Naive thymus-derived CD8-positive, alpha-beta T cell (primary cell): ENCODE measurements at regions not wholly inside any gene's neighbourhood (a gene's known extent, or its start where the extent isn't known, plus 50 kb on each side); places are given as distances from the start of the nearest gene placed in this dataset.
A peak's percentile ranks its signal among the peaks of the same experiment; 100 is the strongest.

Experiments
- ATAC-seq, 2 donors: fragments of 150-1000 bp; cut with Tn5 transposase in 1 of 2; sonication (Bioruptor Pico), chemical (Tn5 transposase) in 1 of 2; 1 replicate in 1 of 2; 2 replicates in 1 of 2; pipeline ENCODE4 v1.10.0; 2021; ENCODE audit warnings: mild to moderate bottlenecking in 2 of 2, moderate library complexity in 2 of 2
- POLR2A ChIA-PET: fragments of 350-600 bp; sonication (Branson Sonifier 250); formaldehyde crosslinking; loops from one replicate; lab custom pipeline; 2021; ENCODE audit warnings: antibody characterized with exemption; lab: Charles Lee
- DNase-seq, 10 donors: peaks; one replicate each; pipeline versions ENCODE4 v3.0.0 to v3.0.0-alpha.2; 2020 to 2022
- H3K27ac Mint-ChIP-seq, 10 donors: one replicate each; pipeline ENCODE4 v1.8.0; 2020 to 2022; ENCODE audit warnings: mild to moderate bottlenecking in 10 of 10, mixed read lengths in 10 of 10, moderate library complexity in 4 of 10, inconsistent platforms in 1 of 10
- H3K27me3 Mint-ChIP-seq, 5 donors: one replicate each; pipeline ENCODE4 v1.8.0; 2021 to 2022; ENCODE audit warnings: mixed read lengths in 5 of 5
- H3K36me3 Mint-ChIP-seq, 3 donors: one replicate each; pipeline ENCODE4 v1.8.0; 2020 to 2022; ENCODE audit warnings: mixed read lengths in 3 of 3, mild to moderate bottlenecking in 2 of 3, inconsistent platforms in 1 of 3
- H3K4me1 Mint-ChIP-seq, 4 donors: one replicate each; pipeline ENCODE4 v1.8.0; 2021 to 2022; ENCODE audit warnings: mixed read lengths in 4 of 4
- H3K4me3 Mint-ChIP-seq, 10 donors: one replicate each; pipeline ENCODE4 v1.8.0; 2020 to 2022; ENCODE audit warnings: mild to moderate bottlenecking in 10 of 10, mixed read lengths in 10 of 10, moderate library complexity in 6 of 10, inconsistent platforms in 1 of 10
- H3K9me3 Mint-ChIP-seq, 9 donors: one replicate each; pipeline ENCODE4 v1.8.0; 2020 to 2022; ENCODE audit warnings: mixed read lengths in 9 of 9, mild to moderate bottlenecking in 3 of 9, inconsistent platforms in 1 of 9, moderate library complexity in 1 of 9

DNA sequence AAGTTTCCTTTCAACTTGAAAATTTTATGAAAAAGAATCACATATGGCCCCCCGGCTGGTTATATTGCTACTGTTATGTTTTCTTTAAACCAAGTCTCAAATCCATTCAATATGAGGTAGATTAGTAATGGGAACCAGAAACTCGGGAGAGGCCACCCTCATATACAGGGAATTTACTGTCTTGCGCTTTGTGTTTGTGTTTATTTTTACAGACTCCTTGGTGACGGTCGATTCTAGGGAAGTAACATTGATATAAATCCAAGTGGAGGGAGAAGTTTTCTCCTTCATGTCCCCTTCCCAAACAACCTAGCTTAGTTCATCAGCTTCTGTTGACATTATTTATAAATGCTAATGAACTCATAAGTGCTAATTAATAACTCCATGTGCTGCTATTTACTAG is 163.5 kb upstream of the LMO4 start:
- no peaks in the 10 kb centered on the region for H3K36me3 Mint-ChIP-seq
- H3K27me3 Mint-ChIP-seq, result peaks cover 4 to 22% (median 10%) of the 10 kb centered on the region in 5 donors
- ATAC-seq (no peak), DNase-seq (no peak)
- no peaks in the 10 kb centered on the region for H3K4me1 Mint-ChIP-seq
- H3K27ac Mint-ChIP-seq, result no peak overlapping the region
- POLR2A ChIA-PET, result no interaction called here
- H3K9me3 Mint-ChIP-seq, result no peaks in the 10 kb centered on the region
- no peak overlapping the region for H3K4me3 Mint-ChIP-seq

GRCh38 chr1:87167157-87167789 is 161.4 kb upstream of the LMO4 start:
- Mint-ChIP-seq H3K4me1 (no peaks in the 10 kb centered on the region), H3K27me3 (peaks cover 5 to 22% (median 11%) of the 10 kb centered on the region in 5 donors), H3K9me3 (no peaks in the 10 kb centered on the region), H3K36me3 (no peaks in the 10 kb centered on the region), H3K27ac (no peak overlapping the region), H3K4me3 (no peak overlapping the region)
- DNase-seq (no peak), ATAC-seq (no peak)
- POLR2A ChIA-PET, result no interaction called here

DNA sequence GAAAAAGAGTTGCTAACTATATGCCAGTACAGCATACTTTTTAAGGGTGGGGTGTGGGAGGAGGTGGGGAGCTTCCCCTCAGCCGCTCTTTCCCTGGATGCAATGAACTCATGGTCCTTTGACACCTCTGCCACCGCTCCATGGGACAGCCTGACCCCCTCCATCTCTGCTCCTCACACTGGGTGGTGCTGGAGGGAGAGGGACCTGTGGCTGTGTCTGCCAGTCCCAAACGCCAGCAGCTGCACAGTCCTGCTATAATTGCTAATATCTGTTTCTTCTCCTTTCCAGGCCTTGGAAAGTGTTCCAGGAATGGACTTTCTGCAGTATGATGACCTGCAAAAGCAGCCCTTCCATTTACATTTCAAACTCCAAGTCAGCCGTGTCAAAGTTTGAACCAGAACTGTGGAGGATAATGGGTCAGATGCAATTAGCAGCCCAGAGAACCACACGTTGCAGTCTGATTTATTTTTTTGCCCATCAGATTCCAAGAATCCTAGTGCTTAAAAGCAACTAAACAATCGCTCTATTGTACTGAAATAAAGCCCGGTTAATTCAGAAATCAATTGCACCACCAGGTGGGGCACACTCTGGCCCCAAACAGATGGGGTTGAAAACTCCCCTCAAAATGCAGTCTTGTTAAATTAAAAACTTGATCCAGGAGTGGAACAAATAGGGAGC is 160.7 kb upstream of the LMO4 start:
- H3K27me3 Mint-ChIP-seq, result peaks cover 7 to 29% (median 13%) of the 10 kb centered on the region in 5 donors
- no peaks in the 10 kb centered on the region for H3K36me3 Mint-ChIP-seq
- H3K4me3 Mint-ChIP-seq, result no peak overlapping the region
- DNase-seq, result no peak
- H3K27ac Mint-ChIP-seq, result no peak overlapping the region
- no peak for ATAC-seq
- POLR2A ChIA-PET, result no interaction called here
- H3K4me1 Mint-ChIP-seq, result no peaks in the 10 kb centered on the region
- no peaks in the 10 kb centered on the region for H3K9me3 Mint-ChIP-seq

GRCh38 chr1:87169263-87169910 is 159.3 kb upstream of the LMO4 start:
- Mint-ChIP-seq H3K27me3 (peaks cover 8 to 32% (median 17%) of the 10 kb centered on the region in 5 donors), H3K4me1 (no peaks in the 10 kb centered on the region), H3K36me3 (no peaks in the 10 kb centered on the region), H3K4me3 (no peak overlapping the region), H3K27ac (no peak overlapping the region), H3K9me3 (no peaks in the 10 kb centered on the region)
- ATAC-seq (no peak), DNase-seq (no peak)
- POLR2A ChIA-PET, result no interaction called here

GRCh38 chr1:87170157-87170556 is 158.5 kb upstream of the LMO4 start:
- Mint-ChIP-seq H3K27me3 (peaks cover 8 to 38% (median 22%) of the 10 kb centered on the region in 5 donors), H3K4me3 (no peak overlapping the region), H3K4me1 (no peaks in the 10 kb centered on the region), H3K9me3 (no peaks in the 10 kb centered on the region), H3K27ac (peak overlapping the region in 1 of 10 donors; percentile 37), H3K36me3 (no peaks in the 10 kb centered on the region)
- no peak for DNase-seq
- no peak for ATAC-seq
- POLR2A ChIA-PET, result no interaction called here

DNA sequence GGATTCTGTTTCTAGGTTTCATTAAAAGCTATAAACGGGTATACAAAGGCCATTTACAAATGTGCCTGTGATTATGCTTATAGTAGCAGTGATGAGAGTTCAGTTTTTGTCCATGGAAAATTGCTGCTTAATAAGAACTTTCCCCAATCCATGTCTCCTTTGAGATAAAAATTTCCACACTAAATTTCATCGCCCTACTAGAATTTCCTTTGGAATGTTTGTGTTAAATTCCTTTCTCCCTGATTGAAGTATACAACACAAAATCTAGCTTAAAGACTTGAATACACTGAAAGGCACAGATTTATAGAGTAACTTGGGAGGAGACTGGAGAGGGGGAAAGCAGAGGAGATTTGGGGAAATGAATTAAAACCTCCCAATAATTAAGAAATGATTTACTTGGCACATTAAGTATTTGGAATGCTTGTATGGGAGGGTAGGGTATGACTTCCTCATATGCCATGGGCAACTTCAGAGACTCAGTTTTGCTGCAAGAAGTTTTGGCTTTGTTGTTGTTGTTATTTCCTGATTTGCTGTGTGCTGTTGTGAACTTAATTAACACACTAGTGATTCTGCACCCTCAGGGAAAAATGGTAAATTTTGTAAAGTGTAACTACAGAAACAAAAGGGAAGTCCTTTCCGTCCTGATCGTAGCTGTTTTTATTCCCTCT is 157.6 kb upstream of the LMO4 start:
- no peak for ATAC-seq
- DNase-seq, result no peak

GRCh38 chr1:87173231-87173630 is 155.4 kb upstream of the LMO4 start:
- ATAC-seq, result no peak
- peaks cover 0 to 2% (median 0%) of the 10 kb centered on the region in 4 donors for H3K4me1 Mint-ChIP-seq
- no peaks in the 10 kb centered on the region for H3K36me3 Mint-ChIP-seq
- no peak for DNase-seq
- H3K27me3 Mint-ChIP-seq, result peaks cover 10 to 28% (median 21%) of the 10 kb centered on the region in 5 donors
- H3K4me3 Mint-ChIP-seq, result no peak overlapping the region
- POLR2A ChIA-PET, result no interaction called here
- no peak overlapping the region for H3K27ac Mint-ChIP-seq
- no peaks in the 10 kb centered on the region for H3K9me3 Mint-ChIP-seq

More for the DNA sequence above, 157.6 kb upstream of the LMO4 start:
- Mint-ChIP-seq H3K27me3 (peaks cover 13 to 43% (median 25%) of the 10 kb centered on the region in 5 donors), H3K27ac (no peak overlapping the region), H3K9me3 (no peaks in the 10 kb centered on the region), H3K36me3 (no peaks in the 10 kb centered on the region), H3K4me1 (peaks cover 0 to 2% (median 0%) of the 10 kb centered on the region in 4 donors), H3K4me3 (no peak overlapping the region)
- POLR2A ChIA-PET, result interaction anchor here (0.6 kb wide), 1 partner anchor 784 kb away, joined by 3 read pairs; no protein-coding TSS in a partner anchor

GRCh38 chr1:87174724-87175245 is 153.9 kb upstream of the LMO4 start:
- DNase-seq, result no peak
- POLR2A ChIA-PET, result no interaction called here
- H3K4me3 Mint-ChIP-seq, result no peak overlapping the region
- H3K27me3 Mint-ChIP-seq, result peaks cover 10 to 31% (median 21%) of the 10 kb centered on the region in 5 donors
- no peak overlapping the region for H3K27ac Mint-ChIP-seq
- H3K9me3 Mint-ChIP-seq, result no peaks in the 10 kb centered on the region
- no peaks in the 10 kb centered on the region for H3K36me3 Mint-ChIP-seq
- H3K4me1 Mint-ChIP-seq, result peaks cover 0 to 2% (median 0%) of the 10 kb centered on the region in 4 donors
- no peak for ATAC-seq

DNA sequence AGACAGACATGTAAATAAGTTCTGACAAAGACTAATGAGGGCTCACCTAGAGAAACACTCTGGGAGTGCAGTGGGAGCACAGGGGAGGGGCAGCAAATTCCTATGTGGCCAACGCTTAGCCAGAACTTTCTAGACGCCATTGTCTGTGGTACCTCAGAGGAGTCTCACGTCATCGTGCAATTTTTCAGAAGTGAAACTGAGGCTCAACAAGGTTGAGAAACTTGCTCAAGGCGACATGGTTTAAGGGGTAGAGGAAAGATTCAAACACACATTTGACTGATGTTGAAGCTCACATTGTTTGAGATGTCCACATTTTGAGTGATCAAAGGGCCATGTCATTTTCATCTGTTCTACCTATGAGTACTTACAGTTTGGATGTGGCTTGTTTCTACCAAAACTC is 152.6 kb upstream of the LMO4 start:
- Mint-ChIP-seq H3K27ac (no peak overlapping the region), H3K4me1 (peaks cover 0 to 2% (median 0%) of the 10 kb centered on the region in 4 donors), H3K27me3 (peaks cover 10 to 31% (median 20%) of the 10 kb centered on the region in 5 donors), H3K9me3 (no peaks in the 10 kb centered on the region), H3K4me3 (no peak overlapping the region), H3K36me3 (no peaks in the 10 kb centered on the region)
- ATAC-seq, result no peak
- POLR2A ChIA-PET, result no interaction called here
- no peak for DNase-seq

DNA sequence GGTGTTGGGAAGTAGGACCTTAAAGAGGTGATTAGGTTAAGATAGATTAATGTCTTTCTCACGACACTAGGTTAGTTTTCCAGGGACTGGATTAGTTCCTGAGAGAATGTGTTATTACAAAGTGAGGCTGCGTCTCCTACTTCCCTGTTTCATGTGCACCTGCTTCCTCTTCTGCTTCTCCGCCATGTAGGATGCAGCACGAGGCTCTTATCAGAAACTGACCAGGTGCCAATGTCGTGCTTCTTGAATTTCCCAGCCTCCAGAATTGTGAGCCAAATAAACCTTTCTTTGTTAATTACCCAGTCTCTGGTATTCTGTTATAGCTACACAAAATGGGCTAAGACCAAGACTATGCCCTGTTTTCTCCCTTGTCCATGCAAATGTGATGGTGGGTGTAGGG is 152.2 kb upstream of the LMO4 start:
- Mint-ChIP-seq H3K4me3 (no peak overlapping the region), H3K4me1 (peaks cover 0 to 2% (median 0%) of the 10 kb centered on the region in 4 donors), H3K9me3 (no peaks in the 10 kb centered on the region), H3K36me3 (no peaks in the 10 kb centered on the region), H3K27ac (no peak overlapping the region), H3K27me3 (peaks cover 10 to 35% (median 19%) of the 10 kb centered on the region in 5 donors)
- POLR2A ChIA-PET, result no interaction called here
- ATAC-seq (no peak), DNase-seq (no peak)

DNA sequence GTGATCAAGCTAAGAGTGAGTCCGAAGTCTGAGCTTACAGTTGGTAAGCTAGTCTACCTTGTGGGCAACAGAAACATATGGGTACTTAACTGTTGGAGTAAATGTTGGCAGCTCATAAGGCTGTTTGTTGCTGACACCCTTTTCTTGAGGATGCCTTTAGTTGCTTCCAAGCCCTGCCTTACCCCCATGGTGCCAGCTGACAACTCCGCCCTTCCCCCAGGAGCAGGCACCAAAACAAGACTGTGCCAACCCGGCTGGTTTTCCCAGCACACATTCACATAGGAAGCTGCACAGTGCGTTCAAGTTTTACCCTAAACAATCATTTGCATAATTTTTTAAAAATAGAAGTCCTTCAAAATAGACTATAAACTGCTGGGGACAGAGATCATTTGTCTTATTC is 150.2 kb upstream of the LMO4 start:
- no peak for DNase-seq
- ATAC-seq, result no peak
- H3K36me3 Mint-ChIP-seq, result no peaks in the 10 kb centered on the region
- no peaks in the 10 kb centered on the region for H3K9me3 Mint-ChIP-seq
- no peak overlapping the region for H3K4me3 Mint-ChIP-seq
- H3K4me1 Mint-ChIP-seq, result peaks cover 0 to 2% (median 0%) of the 10 kb centered on the region in 4 donors
- peaks cover 14 to 36% (median 19%) of the 10 kb centered on the region in 5 donors for H3K27me3 Mint-ChIP-seq
- no peak overlapping the region for H3K27ac Mint-ChIP-seq
- POLR2A ChIA-PET, result no interaction called here

DNA sequence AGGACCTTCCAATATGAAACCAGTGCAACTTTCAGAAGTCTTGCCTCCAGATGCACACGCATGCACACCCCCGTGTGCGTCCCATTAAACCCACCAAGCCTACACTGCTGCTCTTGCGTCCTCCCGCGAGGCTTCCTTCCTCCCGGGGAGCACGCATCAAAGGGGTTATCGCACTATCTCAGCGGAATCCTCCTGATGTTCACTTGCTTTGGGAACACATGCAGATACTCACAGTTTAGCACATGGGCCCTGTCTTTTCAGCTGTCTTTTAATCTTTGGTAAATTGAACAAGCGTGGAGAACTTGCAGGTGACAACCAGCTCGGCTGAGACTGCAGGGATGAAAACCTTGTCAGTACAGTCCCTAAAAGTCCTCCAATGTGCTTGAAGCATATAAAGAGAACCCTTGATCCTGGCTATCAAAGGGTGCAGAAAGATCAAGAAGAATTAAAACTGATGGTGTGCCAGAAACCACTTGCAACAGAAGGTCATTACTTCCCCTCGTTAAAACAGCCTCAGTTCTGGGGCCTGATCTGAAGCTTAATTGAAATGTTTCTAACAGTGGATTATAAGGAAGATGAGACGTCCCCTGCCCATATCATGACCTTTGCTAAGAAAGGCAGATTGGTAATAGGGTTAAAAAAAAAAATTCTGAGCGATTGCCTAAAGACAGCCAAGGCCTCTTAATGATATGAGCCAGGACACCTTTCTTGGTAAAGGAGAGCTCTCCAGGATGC is 149.4 kb upstream of the LMO4 start:
- Mint-ChIP-seq H3K27ac (no peak overlapping the region), H3K9me3 (no peaks in the 10 kb centered on the region), H3K36me3 (no peaks in the 10 kb centered on the region), H3K4me3 (no peak overlapping the region), H3K27me3 (peaks cover 17 to 41% (median 21%) of the 10 kb centered on the region in 5 donors), H3K4me1 (peaks cover 0 to 2% (median 0%) of the 10 kb centered on the region in 4 donors)
- DNase-seq, result no peak
- POLR2A ChIA-PET, result no interaction called here
- ATAC-seq, result no peak
